WTC11 (cell line): ENCODE measurements at regions not wholly inside any gene's neighbourhood (a gene's known extent, or its start where the extent isn't known, plus 50 kb on each side); places are given as distances from the start of the nearest gene placed in this dataset.

Experiments
- CTCF ChIP-seq: fragments of 200-600 bp; IDR thresholded peaks from 2 replicates; pipeline ENCODE4 v1.8.0; 2022; ENCODE audit warnings: antibody characterized with exemption
- KAT7 ChIP-seq: sonication (generic); formaldehyde crosslinking; IDR thresholded peaks from 2 replicates; pipeline ENCODE4 v1.8.1; 2023; ENCODE audit warnings: missing genetic modification reagents, mild to moderate bottlenecking, borderline replicate concordance
- TF ChIP-seq, protein P1 (sequence below): sonication (generic); formaldehyde crosslinking; IDR thresholded peaks from 2 replicates; pipeline ENCODE4 v1.8.1; 2023; ENCODE audit warnings: mild to moderate bottlenecking, missing genetic modification reagents

GRCh38 chr10:60473557-60473956 lies 83.9 kb upstream of the ANK3 start:
- no peak for TF ChIP-seq CTCF
- TF ChIP-seq, protein P1, sequence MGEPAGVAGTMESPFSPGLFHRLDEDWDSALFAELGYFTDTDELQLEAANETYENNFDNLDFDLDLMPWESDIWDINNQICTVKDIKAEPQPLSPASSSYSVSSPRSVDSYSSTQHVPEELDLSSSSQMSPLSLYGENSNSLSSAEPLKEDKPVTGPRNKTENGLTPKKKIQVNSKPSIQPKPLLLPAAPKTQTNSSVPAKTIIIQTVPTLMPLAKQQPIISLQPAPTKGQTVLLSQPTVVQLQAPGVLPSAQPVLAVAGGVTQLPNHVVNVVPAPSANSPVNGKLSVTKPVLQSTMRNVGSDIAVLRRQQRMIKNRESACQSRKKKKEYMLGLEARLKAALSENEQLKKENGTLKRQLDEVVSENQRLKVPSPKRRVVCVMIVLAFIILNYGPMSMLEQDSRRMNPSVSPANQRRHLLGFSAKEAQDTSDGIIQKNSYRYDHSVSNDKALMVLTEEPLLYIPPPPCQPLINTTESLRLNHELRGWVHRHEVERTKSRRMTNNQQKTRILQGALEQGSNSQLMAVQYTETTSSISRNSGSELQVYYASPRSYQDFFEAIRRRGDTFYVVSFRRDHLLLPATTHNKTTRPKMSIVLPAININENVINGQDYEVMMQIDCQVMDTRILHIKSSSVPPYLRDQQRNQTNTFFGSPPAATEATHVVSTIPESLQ (CRISPR knock-in tag): no peak
- no peak for TF ChIP-seq KAT7 (CRISPR knock-in tag)
